ENCODE measurements at regions not wholly inside any gene's neighbourhood (a gene's known extent, or its start where the extent isn't known, plus 50 kb on each side); places are given as distances from the start of the nearest gene placed in this dataset.

- no peak overlapping the region for H3K4me3 ChIP-seq (ENCODE audit: low read depth, low read length)
- in situ Hi-C loops (cut with HindIII; ENCODE audit: low sequenced_read_pairs), result no loop called here
- no peak for DNase-seq (ENCODE audit: low read depth, low spot score)
- no peak for TF ChIP-seq CTCF (IDR thresholded peaks at IDR 0.05; ENCODE audit: low read depth, low read length)
These were observed 166.7 kb upstream of the NRP1 start for GRCh38 chr10:33501161-33501560.

- TF ChIP-seq CTCF (IDR thresholded peaks at IDR 0.05; ENCODE audit: low read depth, low read length), result no peak
- in situ Hi-C loops (cut with HindIII; ENCODE audit: low sequenced_read_pairs), result no loop called here
- no peak for DNase-seq (ENCODE audit: low read depth, low spot score)
These were observed 164.0 kb upstream of the NRP1 start for GRCh38 chr10:33498391-33498891.

GRCh38 chr10:33497338-33497737 lies 162.9 kb upstream of the NRP1 start:
- TF ChIP-seq CTCF (IDR thresholded peaks at IDR 0.05; ENCODE audit: low read depth, low read length), result no peak
- in situ Hi-C loops (cut with HindIII; ENCODE audit: low sequenced_read_pairs), result no loop called here
- DNase-seq (ENCODE audit: low read depth, low spot score), result no peak
- H3K4me3 ChIP-seq (ENCODE audit: low read depth, low read length), result no peak overlapping the region

More at GRCh38 chr10:33498391-33498891, 164.0 kb upstream of the NRP1 start:
- H3K4me3 ChIP-seq (ENCODE audit: low read depth, low read length), result no peak overlapping the region

- in situ Hi-C loops (cut with HindIII; ENCODE audit: low sequenced_read_pairs), result no loop called here
- no peak overlapping the region for H3K4me3 ChIP-seq (ENCODE audit: low read depth, low read length)
- TF ChIP-seq CTCF (IDR thresholded peaks at IDR 0.05; ENCODE audit: low read depth, low read length), result no peak
- DNase-seq (ENCODE audit: low read depth, low spot score), result no peak
These were observed 161.6 kb upstream of the NRP1 start for GRCh38 chr10:33496096-33496495.

- no peak for TF ChIP-seq CTCF (IDR thresholded peaks at IDR 0.05; ENCODE audit: low read depth, low read length)
- H3K4me3 ChIP-seq (ENCODE audit: low read depth, low read length), result no peak overlapping the region
- DNase-seq (ENCODE audit: low read depth, low spot score), result no peak
- in situ Hi-C loops (cut with HindIII; ENCODE audit: low sequenced_read_pairs), result no loop called here
These were observed 160.3 kb upstream of the NRP1 start for GRCh38 chr10:33494694-33495265.

GRCh38 chr10:33493978-33494377 lies 159.5 kb upstream of the NRP1 start:
- in situ Hi-C loops (cut with HindIII; ENCODE audit: low sequenced_read_pairs), result no loop called here
- no peak for DNase-seq (ENCODE audit: low read depth, low spot score)
- H3K4me3 ChIP-seq (ENCODE audit: low read depth, low read length), result no peak overlapping the region
- no peak for TF ChIP-seq CTCF (IDR thresholded peaks at IDR 0.05; ENCODE audit: low read depth, low read length)

Data from astrocyte of the spinal cord (primary cell).